ENCODE measurements at regions not wholly inside any gene's neighbourhood (a gene's known extent, or its start where the extent isn't known, plus 50 kb on each side); places are given as distances from the start of the nearest gene placed in this dataset.

DNA sequence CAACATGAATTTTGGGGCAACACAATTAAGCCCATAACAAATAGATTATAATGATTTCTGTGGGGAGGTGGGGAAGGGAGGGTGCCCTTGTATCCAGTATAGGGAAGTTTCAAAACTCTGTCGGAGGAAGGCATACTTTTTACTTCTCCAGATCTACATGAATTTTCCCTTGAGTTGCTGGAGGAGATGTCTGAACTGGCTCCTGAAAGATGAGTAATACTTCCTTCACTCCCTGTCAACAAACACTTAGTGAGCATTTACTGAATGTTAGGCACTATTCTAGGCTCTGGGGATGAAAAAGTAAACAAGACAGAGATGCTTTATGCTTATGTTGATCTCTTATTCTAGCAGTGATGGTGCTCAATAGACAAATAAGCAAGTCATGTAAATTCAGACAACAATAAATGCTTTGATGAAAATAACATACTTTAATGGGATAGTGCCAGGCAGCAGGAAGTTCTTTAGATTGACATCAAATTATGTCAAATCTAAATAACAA lies 197.9 kb upstream of the ANKH start:
- TF ChIP-seq, protein P1, sequence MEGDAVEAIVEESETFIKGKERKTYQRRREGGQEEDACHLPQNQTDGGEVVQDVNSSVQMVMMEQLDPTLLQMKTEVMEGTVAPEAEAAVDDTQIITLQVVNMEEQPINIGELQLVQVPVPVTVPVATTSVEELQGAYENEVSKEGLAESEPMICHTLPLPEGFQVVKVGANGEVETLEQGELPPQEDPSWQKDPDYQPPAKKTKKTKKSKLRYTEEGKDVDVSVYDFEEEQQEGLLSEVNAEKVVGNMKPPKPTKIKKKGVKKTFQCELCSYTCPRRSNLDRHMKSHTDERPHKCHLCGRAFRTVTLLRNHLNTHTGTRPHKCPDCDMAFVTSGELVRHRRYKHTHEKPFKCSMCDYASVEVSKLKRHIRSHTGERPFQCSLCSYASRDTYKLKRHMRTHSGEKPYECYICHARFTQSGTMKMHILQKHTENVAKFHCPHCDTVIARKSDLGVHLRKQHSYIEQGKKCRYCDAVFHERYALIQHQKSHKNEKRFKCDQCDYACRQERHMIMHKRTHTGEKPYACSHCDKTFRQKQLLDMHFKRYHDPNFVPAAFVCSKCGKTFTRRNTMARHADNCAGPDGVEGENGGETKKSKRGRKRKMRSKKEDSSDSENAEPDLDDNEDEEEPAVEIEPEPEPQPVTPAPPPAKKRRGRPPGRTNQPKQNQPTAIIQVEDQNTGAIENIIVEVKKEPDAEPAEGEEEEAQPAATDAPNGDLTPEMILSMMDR (IDR thresholded peaks at IDR 0.05 in 8 of 11, conservative IDR thresholded peaks at IDR 0.05 in 3 of 11): no peak
- no peak for TF ChIP-seq POLR2A (IDR thresholded peaks at IDR 0.05)

Measured in spleen (tissue), 7 donors.